ENCODE measurements at regions not wholly inside any gene's neighbourhood (a gene's known extent, or its start where the extent isn't known, plus 50 kb on each side); places are given as distances from the start of the nearest gene placed in this dataset.
A peak's percentile ranks its signal among the peaks of the same experiment; 100 is the strongest.

DNA sequence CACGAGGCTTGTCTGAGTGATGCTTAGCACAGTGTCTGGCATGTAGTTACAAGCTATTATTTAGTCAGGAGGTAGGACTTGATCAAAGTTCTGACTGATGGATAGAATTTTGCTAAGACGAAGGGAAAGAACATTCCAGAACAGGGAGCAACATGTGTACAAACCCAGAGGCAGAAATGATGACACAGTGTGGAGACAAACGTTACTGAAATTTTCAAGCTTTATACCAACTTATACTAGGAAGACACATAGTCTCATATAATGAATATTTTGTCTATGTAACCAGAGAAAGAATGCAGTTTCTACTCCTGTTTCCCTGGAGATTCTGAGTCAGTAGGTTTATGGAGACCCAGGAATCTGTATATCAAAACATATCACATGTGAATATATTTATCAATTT is 123.4 kb downstream of the FAM124B start:
- Mint-ChIP-seq H3K27ac (ENCODE audit: unreplicated experiment) (peak overlapping the region; percentile 9), H3K36me3 (ENCODE audit: low read depth) (no peaks in the 10 kb centered on the region), H3K4me3 (ENCODE audit: unreplicated experiment) (no peak overlapping the region), H3K27me3 (ENCODE audit: low read depth) (no peaks in the 10 kb centered on the region), H3K9me3 (ENCODE audit: low read depth) (no peaks in the 10 kb centered on the region), H3K4me1 (ENCODE audit: low read depth) (peaks cover 14% of the 10 kb centered on the region)
- DNase-seq (ENCODE audit: low spot score): no peak
- TF ChIP-seq, protein P1, sequence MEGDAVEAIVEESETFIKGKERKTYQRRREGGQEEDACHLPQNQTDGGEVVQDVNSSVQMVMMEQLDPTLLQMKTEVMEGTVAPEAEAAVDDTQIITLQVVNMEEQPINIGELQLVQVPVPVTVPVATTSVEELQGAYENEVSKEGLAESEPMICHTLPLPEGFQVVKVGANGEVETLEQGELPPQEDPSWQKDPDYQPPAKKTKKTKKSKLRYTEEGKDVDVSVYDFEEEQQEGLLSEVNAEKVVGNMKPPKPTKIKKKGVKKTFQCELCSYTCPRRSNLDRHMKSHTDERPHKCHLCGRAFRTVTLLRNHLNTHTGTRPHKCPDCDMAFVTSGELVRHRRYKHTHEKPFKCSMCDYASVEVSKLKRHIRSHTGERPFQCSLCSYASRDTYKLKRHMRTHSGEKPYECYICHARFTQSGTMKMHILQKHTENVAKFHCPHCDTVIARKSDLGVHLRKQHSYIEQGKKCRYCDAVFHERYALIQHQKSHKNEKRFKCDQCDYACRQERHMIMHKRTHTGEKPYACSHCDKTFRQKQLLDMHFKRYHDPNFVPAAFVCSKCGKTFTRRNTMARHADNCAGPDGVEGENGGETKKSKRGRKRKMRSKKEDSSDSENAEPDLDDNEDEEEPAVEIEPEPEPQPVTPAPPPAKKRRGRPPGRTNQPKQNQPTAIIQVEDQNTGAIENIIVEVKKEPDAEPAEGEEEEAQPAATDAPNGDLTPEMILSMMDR (IDR thresholded peaks at IDR 0.05): peak; percentile 66

- Mint-ChIP-seq H3K4me1 (ENCODE audit: low read depth) (peaks cover 32% of the 10 kb centered on the region), H3K9me3 (ENCODE audit: low read depth) (no peaks in the 10 kb centered on the region), H3K36me3 (ENCODE audit: low read depth) (no peaks in the 10 kb centered on the region), H3K27ac (ENCODE audit: unreplicated experiment) (no peak overlapping the region), H3K4me3 (ENCODE audit: unreplicated experiment) (no peak overlapping the region), H3K27me3 (ENCODE audit: low read depth) (no peaks in the 10 kb centered on the region)
- TF ChIP-seq, protein P1 (IDR thresholded peaks at IDR 0.05): no peak
- DNase-seq (ENCODE audit: low spot score): no peak
These were observed 125.7 kb downstream of the FAM124B start for GRCh38 chr2:224276251-224276650.

- Mint-ChIP-seq H3K27me3 (ENCODE audit: low read depth) (no peaks in the 10 kb centered on the region), H3K9me3 (ENCODE audit: low read depth) (no peaks in the 10 kb centered on the region), H3K4me3 (ENCODE audit: unreplicated experiment) (no peak overlapping the region), H3K4me1 (ENCODE audit: low read depth) (peaks cover 29% of the 10 kb centered on the region), H3K27ac (ENCODE audit: unreplicated experiment) (peak overlapping the region; percentile 24), H3K36me3 (ENCODE audit: low read depth) (no peaks in the 10 kb centered on the region)
- no peak for DNase-seq (ENCODE audit: low spot score)
- TF ChIP-seq, protein P1 (IDR thresholded peaks at IDR 0.05): no peak
These were observed 129.5 kb downstream of the FAM124B start for GRCh38 chr2:224272237-224272910.

- Mint-ChIP-seq H3K9me3 (ENCODE audit: low read depth) (no peaks in the 10 kb centered on the region), H3K4me3 (ENCODE audit: unreplicated experiment) (no peak overlapping the region), H3K4me1 (ENCODE audit: low read depth) (peaks cover 32% of the 10 kb centered on the region), H3K27me3 (ENCODE audit: low read depth) (no peaks in the 10 kb centered on the region), H3K36me3 (ENCODE audit: low read depth) (no peaks in the 10 kb centered on the region), H3K27ac (ENCODE audit: unreplicated experiment) (no peak overlapping the region)
- TF ChIP-seq, protein P1 (IDR thresholded peaks at IDR 0.05): no peak
- DNase-seq (ENCODE audit: low spot score): no peak
These were observed 130.2 kb downstream of the FAM124B start for GRCh38 chr2:224271617-224272236.

DNA sequence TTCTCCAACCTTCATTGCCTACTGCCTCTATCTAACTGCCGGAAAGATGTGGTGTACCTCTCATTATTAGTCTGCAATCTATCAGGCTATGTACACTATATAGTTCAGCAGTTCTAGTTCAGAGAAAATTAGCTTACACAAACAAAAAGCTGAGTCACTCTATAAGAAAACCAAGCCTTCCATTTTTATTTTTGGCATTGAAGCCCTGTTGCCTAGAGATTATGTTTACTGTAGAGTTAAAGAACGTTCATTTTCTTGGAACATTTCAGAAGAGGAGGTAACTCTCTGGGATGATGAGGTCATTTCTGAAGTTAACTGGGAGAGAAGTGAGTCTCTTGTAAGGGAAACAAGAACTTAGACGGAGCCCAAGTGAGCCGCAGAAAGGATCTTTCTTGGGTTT is 133.5 kb downstream of the FAM124B start:
- peaks cover 45% of the 10 kb centered on the region for H3K4me1 Mint-ChIP-seq (ENCODE audit: low read depth)
- no peaks in the 10 kb centered on the region for H3K27me3 Mint-ChIP-seq (ENCODE audit: low read depth)
- DNase-seq (ENCODE audit: low spot score): no peak
- no peaks in the 10 kb centered on the region for H3K36me3 Mint-ChIP-seq (ENCODE audit: low read depth)
- H3K4me3 Mint-ChIP-seq (ENCODE audit: unreplicated experiment): no peak overlapping the region
- TF ChIP-seq, protein P1 (IDR thresholded peaks at IDR 0.05): no peak
- peak overlapping the region; percentile 93 for H3K27ac Mint-ChIP-seq (ENCODE audit: unreplicated experiment)
- no peaks in the 10 kb centered on the region for H3K9me3 Mint-ChIP-seq (ENCODE audit: low read depth)
